ENCODE measurements at regions not wholly inside any gene's neighbourhood (a gene's known extent, or its start where the extent isn't known, plus 50 kb on each side); places are given as distances from the start of the nearest gene placed in this dataset.

DNA sequence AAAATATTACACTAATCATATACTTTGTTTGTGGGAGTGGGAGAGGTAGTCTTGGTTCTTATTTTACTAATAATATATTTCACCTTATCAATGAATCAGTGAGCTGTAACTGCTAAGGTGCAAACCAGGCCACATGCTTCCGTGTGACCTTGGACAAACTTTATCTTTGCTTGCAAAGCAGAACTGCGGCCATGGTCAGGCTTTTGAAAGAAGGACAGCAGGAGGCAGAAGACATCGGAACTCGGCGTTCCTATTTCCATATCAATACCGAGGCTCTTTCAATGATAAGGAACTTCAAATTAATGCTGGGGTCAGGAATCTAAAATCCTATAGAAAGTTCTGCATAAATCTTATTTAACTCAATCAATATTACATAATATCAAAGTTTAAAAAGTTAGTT lies 491.9 kb upstream of the PFKP start:
- TF ChIP-seq, protein P1, sequence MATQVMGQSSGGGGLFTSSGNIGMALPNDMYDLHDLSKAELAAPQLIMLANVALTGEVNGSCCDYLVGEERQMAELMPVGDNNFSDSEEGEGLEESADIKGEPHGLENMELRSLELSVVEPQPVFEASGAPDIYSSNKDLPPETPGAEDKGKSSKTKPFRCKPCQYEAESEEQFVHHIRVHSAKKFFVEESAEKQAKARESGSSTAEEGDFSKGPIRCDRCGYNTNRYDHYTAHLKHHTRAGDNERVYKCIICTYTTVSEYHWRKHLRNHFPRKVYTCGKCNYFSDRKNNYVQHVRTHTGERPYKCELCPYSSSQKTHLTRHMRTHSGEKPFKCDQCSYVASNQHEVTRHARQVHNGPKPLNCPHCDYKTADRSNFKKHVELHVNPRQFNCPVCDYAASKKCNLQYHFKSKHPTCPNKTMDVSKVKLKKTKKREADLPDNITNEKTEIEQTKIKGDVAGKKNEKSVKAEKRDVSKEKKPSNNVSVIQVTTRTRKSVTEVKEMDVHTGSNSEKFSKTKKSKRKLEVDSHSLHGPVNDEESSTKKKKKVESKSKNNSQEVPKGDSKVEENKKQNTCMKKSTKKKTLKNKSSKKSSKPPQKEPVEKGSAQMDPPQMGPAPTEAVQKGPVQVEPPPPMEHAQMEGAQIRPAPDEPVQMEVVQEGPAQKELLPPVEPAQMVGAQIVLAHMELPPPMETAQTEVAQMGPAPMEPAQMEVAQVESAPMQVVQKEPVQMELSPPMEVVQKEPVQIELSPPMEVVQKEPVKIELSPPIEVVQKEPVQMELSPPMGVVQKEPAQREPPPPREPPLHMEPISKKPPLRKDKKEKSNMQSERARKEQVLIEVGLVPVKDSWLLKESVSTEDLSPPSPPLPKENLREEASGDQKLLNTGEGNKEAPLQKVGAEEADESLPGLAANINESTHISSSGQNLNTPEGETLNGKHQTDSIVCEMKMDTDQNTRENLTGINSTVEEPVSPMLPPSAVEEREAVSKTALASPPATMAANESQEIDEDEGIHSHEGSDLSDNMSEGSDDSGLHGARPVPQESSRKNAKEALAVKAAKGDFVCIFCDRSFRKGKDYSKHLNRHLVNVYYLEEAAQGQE (IDR thresholded peaks at IDR 0.05; ENCODE audit: unreplicated experiment), result no peak
- TF ChIP-seq, protein P2, sequence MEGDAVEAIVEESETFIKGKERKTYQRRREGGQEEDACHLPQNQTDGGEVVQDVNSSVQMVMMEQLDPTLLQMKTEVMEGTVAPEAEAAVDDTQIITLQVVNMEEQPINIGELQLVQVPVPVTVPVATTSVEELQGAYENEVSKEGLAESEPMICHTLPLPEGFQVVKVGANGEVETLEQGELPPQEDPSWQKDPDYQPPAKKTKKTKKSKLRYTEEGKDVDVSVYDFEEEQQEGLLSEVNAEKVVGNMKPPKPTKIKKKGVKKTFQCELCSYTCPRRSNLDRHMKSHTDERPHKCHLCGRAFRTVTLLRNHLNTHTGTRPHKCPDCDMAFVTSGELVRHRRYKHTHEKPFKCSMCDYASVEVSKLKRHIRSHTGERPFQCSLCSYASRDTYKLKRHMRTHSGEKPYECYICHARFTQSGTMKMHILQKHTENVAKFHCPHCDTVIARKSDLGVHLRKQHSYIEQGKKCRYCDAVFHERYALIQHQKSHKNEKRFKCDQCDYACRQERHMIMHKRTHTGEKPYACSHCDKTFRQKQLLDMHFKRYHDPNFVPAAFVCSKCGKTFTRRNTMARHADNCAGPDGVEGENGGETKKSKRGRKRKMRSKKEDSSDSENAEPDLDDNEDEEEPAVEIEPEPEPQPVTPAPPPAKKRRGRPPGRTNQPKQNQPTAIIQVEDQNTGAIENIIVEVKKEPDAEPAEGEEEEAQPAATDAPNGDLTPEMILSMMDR (conservative IDR thresholded peaks at IDR 0.05; ENCODE audit: low read depth in 2 of 2), result 0 out of 4 replicates have a peak, but pooled peaks of 1 of the 2 experiments have one; percentile 7
- TF ChIP-seq EZH2 (IDR thresholded peaks at IDR 0.05; ENCODE audit: low read depth, unreplicated experiment) (no peak), POLR2AphosphoS5 (IDR thresholded peaks at IDR 0.05; ENCODE audit: low read depth) (no peak), EZH2phosphoT487 (IDR thresholded peaks at IDR 0.05; ENCODE audit: unreplicated experiment) (no peak), CREB1 (CRISPR knock-in tag; IDR thresholded peaks at IDR 0.05; ENCODE audit: low read depth) (no peak), ZNF114 (CRISPR knock-in tag; IDR thresholded peaks at IDR 0.05) (no peak), NANOG (IDR thresholded peaks at IDR 0.05; ENCODE audit: borderline replicate concordance) (no peak)
